ENCODE measurements at regions not wholly inside any gene's neighbourhood (a gene's known extent, or its start where the extent isn't known, plus 50 kb on each side); places are given as distances from the start of the nearest gene placed in this dataset.
A peak's percentile ranks its signal among the peaks of the same experiment; 100 is the strongest.

GRCh38 chr7:114214466-114214865 is 200.1 kb upstream of the FOXP2 start:
- no peak for TF ChIP-seq CTCF (conservative IDR thresholded peaks at IDR 0.05; ENCODE audit: low read depth, low read length)
- no peak for DNase-seq (ENCODE audit: low read depth)
- H3K4me3 ChIP-seq (ENCODE audit: low read depth, low read length): no peak overlapping the region

GRCh38 chr7:114212721-114213429 is 201.7 kb upstream of the FOXP2 start:
- no peak overlapping the region for H3K4me3 ChIP-seq (ENCODE audit: low read depth, low read length)
- TF ChIP-seq CTCF (conservative IDR thresholded peaks at IDR 0.05; ENCODE audit: low read depth, low read length): no peak
- DNase-seq (ENCODE audit: low read depth): no peak

DNA sequence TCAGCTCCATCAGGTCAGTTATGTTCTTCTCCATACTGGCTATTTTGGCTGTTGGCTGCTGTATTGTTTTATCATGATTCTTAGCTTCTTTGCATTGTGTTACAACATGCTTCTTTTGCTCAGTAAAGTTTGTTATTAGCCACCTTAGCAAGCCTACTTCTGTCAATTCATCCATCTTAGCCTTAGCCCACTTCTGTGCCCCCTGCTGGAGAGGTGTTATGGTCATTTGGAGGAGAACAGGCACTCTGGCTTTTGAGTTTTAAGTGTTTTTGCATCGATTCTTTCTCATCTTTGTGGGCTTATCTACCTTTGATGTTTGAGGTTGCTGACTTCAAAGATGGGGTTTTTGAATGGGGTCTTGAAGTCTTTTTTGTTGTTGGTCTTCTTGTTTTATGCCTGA is 204.6 kb upstream of the FOXP2 start:
- no peak for DNase-seq (ENCODE audit: low read depth)

DNA sequence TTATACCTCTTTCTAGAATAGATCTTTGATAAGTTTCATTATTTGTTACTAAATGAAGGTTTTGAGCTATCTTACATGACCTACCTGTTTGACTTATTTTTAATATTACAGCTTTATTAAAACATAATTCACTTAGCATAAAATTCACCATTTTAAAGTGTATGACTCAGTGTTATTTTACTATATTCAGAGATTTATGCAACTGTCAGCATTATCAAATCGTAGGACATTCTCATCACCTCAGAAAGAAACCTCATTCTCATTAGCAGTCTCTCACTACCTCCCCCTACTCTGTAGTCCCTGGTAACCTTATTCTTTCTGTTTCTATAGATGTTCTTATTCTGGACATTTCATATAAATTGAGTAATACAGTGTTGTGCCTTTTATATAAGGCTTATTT is 207.9 kb upstream of the FOXP2 start:
- H3K4me3 ChIP-seq (ENCODE audit: low read depth, low read length): no peak overlapping the region
- TF ChIP-seq CTCF (conservative IDR thresholded peaks at IDR 0.05; ENCODE audit: low read depth, low read length): no peak
- no peak for DNase-seq (ENCODE audit: low read depth)

More for the DNA sequence above, 204.6 kb upstream of the FOXP2 start:
- H3K4me3 ChIP-seq (ENCODE audit: low read depth, low read length): no peak overlapping the region
- peak; percentile 49 for TF ChIP-seq CTCF (conservative IDR thresholded peaks at IDR 0.05; ENCODE audit: low read depth, low read length)

- TF ChIP-seq CTCF (conservative IDR thresholded peaks at IDR 0.05; ENCODE audit: low read depth, low read length): no peak
- no peak overlapping the region for H3K4me3 ChIP-seq (ENCODE audit: low read depth, low read length)
- no peak for DNase-seq (ENCODE audit: low read depth)
Measured at GRCh38 chr7:114196517-114196916, 218.1 kb upstream of the FOXP2 start.

GRCh38 chr7:114190387-114190786 is 224.2 kb upstream of the FOXP2 start:
- no peak for TF ChIP-seq CTCF (conservative IDR thresholded peaks at IDR 0.05; ENCODE audit: low read depth, low read length)
- no peak for DNase-seq (ENCODE audit: low read depth)
- H3K4me3 ChIP-seq (ENCODE audit: low read depth, low read length): no peak overlapping the region
